HepG2 (cell line): ENCODE measurements at regions not wholly inside any gene's neighbourhood (a gene's known extent, or its start where the extent isn't known, plus 50 kb on each side); places are given as distances from the start of the nearest gene placed in this dataset.
A peak's percentile ranks its signal among the peaks of the same experiment; 100 is the strongest.

Experiments
- ATAC-seq: fragments of 200-7000 bp; cut with Tn5 transposase; 3 replicates; pipeline ENCODE4 v1.9.1; 2020; ENCODE audit warnings: mild to moderate bottlenecking, moderate library complexity
- BruUV-seq: library from RNA; stranded (reverse); fragments of 400-500 nt; replicated peaks from 2 replicates; lab custom pipeline; 2021; lab: Mats Ljungman, UMichigan
- CTCF ChIA-PET: fragments of 300-600 bp; formaldehyde crosslinking; extraction: SDS; loops from one replicate; lab custom pipeline; 2021; ENCODE audit warnings: low total read pairs, inconsistent platforms, low intra/inter-chr PET ratio; lab: Yijun Ruan, JAX
- POLR2A ChIA-PET: fragments of 350-600 bp; sonication (Branson Sonifier 250); formaldehyde crosslinking; loops from one replicate; lab custom pipeline; 2020; ENCODE audit warnings: antibody characterized with exemption, inconsistent platforms; lab: Yijun Ruan, JAX
- DNase-seq: peaks from one replicate; pipeline ENCODE4 v3.0.0-alpha.2; 2015; ENCODE audit warnings: low spot score
- FAIRE-seq: peaks from 3 replicates; lab custom pipeline; 2011; peaks lifted over from hg19 to GRCh38; lab: Jason Lieb, UNC
- H2AFZ ChIP-seq: one replicate; pipeline ENCODE4 v1.6.1; 2011; ENCODE audit warnings: low read length, inconsistent platforms
- H3K27ac ChIP-seq: fragments of 300-600 bp; 3 replicates; pipeline ENCODE4 v1.8.0; 2011; ENCODE audit warnings: mixed run types, mild to moderate bottlenecking, mixed read lengths, low read length, inconsistent platforms; ENCODE audit not compliant: insufficient read depth; ENCODE audit errors: extremely low read length
- H3K27me3 ChIP-seq, 2 experiments: fragments of 200-600 bp in 1 of 2; 2 replicates in 1 of 2; 3 replicates in 1 of 2; pipeline versions ENCODE4 v1.6.0 to v1.8.0; 2011; ENCODE audit warnings: low read length in 2 of 2, mild to moderate bottlenecking in 2 of 2, moderate library complexity in 2 of 2, inconsistent platforms in 1 of 2; ENCODE audit not compliant: insufficient read depth in 2 of 2, control insufficient read depth in 1 of 2
- H3K36me3 ChIP-seq, 2 experiments: fragments of 200-600 bp in 1 of 2; replicated peaks in 1 of 2; 2 replicates in 1 of 2; 3 replicates in 1 of 2; pipeline versions ENCODE4 v1.5.1 to v1.8.0; 2011; ENCODE audit warnings: low read length in 2 of 2, inconsistent platforms in 1 of 2; ENCODE audit not compliant: insufficient read depth in 2 of 2, control insufficient read depth in 1 of 2
- H3K4me1 ChIP-seq: 2 replicates; pipeline ENCODE4 v1.5.1; 2012; ENCODE audit warnings: low read length, inconsistent platforms; ENCODE audit not compliant: insufficient read depth
- H3K4me2 ChIP-seq: 2 replicates; pipeline ENCODE4 v1.6.0; 2011; ENCODE audit warnings: low read depth, low read length, inconsistent platforms
- H3K4me3 ChIP-seq, 3 experiments: fragments of 200-600 bp in 1 of 3; sonication (generic), shearing (Covaris generic) in 1 of 3; replicated peaks in 1 of 3; 2 replicates each; pipeline ENCODE4 v1.5.1; 2011 to 2016; ENCODE audit warnings: low read length in 3 of 3, inconsistent platforms in 2 of 3, low read depth in 2 of 3, mild to moderate bottlenecking in 2 of 3, control low read depth in 1 of 3, mixed read lengths in 1 of 3; ENCODE audit not compliant: insufficient read depth in 1 of 3
- H3K79me2 ChIP-seq: one replicate; pipeline ENCODE4 v1.6.1; 2011; ENCODE audit warnings: low read length, inconsistent platforms; ENCODE audit not compliant: insufficient read depth
- H3K9ac ChIP-seq: 2 replicates; pipeline ENCODE4 v1.6.0; 2011; ENCODE audit warnings: mild to moderate bottlenecking, low read depth, low read length, inconsistent platforms; ENCODE audit not compliant: insufficient read depth
- H3K9me3 ChIP-seq: 2 replicates; pipeline ENCODE4 v1.5.1; 2012; ENCODE audit warnings: mild to moderate bottlenecking, low read length
- H4K20me1 ChIP-seq: 2 replicates; pipeline ENCODE4 v1.6.0; 2011; ENCODE audit warnings: inconsistent platforms, mild to moderate bottlenecking, low read length, moderate library complexity; ENCODE audit not compliant: insufficient read depth
- ATF4 ChIP-seq, 2 experiments: fragments of 450-650 bp in 1 of 2; sonication (generic) in 1 of 2; formaldehyde crosslinking; IDR thresholded peaks; 2 replicates each; pipeline versions ENCODE4 v1.5.0 to v1.8.0; 2020 to 2022; ENCODE audit warnings: mild to moderate bottlenecking in 1 of 2, missing genetic modification reagents in 1 of 2
- CCAR2 ChIP-seq: fragments of 200-400 bp; formaldehyde crosslinking; optimal IDR thresholded peaks from 2 replicates; pipeline ENCODE3; 2018; ENCODE audit warnings: low read depth, mild to moderate bottlenecking, low read length, moderate library complexity
- GFI1 ChIP-seq: sonication (generic); formaldehyde crosslinking; IDR thresholded peaks from 2 replicates; pipeline ENCODE4 v1.5.0; 2020; ENCODE audit warnings: missing genetic modification reagents, mild to moderate bottlenecking, borderline replicate concordance
- KAT8 ChIP-seq: IDR thresholded peaks from 2 replicates; pipeline ENCODE4 v1.6.1; 2016; ENCODE audit warnings: missing genetic modification reagents, missing compliant biosample characterization
- KLF15 ChIP-seq: sonication (generic); formaldehyde crosslinking; IDR thresholded peaks from 2 replicates; pipeline ENCODE4 v1.8.1; 2023; ENCODE audit warnings: borderline replicate concordance, mild to moderate bottlenecking, inconsistent platforms, missing genetic modification reagents, mixed read lengths
- MAFK ChIP-seq, 2 experiments: IDR thresholded peaks in 1 of 2; conservative IDR thresholded peaks in 1 of 2; 2 replicates each; pipeline ENCODE4 v1.6.1; 2011; ENCODE audit warnings: improper control_type of control experiment in 2 of 2, low read length in 2 of 2
- NCOA1 ChIP-seq: sonication (generic); formaldehyde crosslinking; IDR thresholded peaks from 2 replicates; pipeline ENCODE4 v1.9.0; 2021; ENCODE audit warnings: missing genetic modification reagents
- SNAPC4 ChIP-seq: sonication (generic); formaldehyde crosslinking; IDR thresholded peaks from 2 replicates; pipeline ENCODE4 v1.4.0; 2020; ENCODE audit warnings: mild to moderate bottlenecking, missing genetic modification reagents
- ZFP41 ChIP-seq: sonication (generic); formaldehyde crosslinking; IDR thresholded peaks from 2 replicates; pipeline ENCODE4 v1.4.0; 2020; ENCODE audit warnings: mild to moderate bottlenecking, missing genetic modification reagents, borderline replicate concordance
- ZNF569 ChIP-seq: sonication (generic); formaldehyde crosslinking; IDR thresholded peaks from 2 replicates; pipeline ENCODE4 v1.5.0; 2020; ENCODE audit warnings: mild to moderate bottlenecking, missing genetic modification reagents, moderate library complexity, borderline replicate concordance
- ZNF652 ChIP-seq: IDR thresholded peaks from 2 replicates; pipeline ENCODE4 v1.6.1; 2016; ENCODE audit warnings: low read depth, borderline replicate concordance
- ZNF737 ChIP-seq: sonication (generic); formaldehyde crosslinking; IDR thresholded peaks from 2 replicates; pipeline ENCODE4 v1.5.0; 2020; ENCODE audit warnings: missing genetic modification reagents, mild to moderate bottlenecking, borderline replicate concordance
- WGBS: methylation state at CpG from one replicate; pipeline ENCODE4 v1.1.6; 2017; ENCODE audit warnings: low lambda C conversion rate; 5-methylcytosine and 5-hydroxymethylcytosine counted together
- in situ Hi-C: cut with HindIII; loops from 2 replicates; pipeline ENCODE4 v1.10.0; 2017; ENCODE audit warnings: low pct_unique_long_range_greater_than_20kb; ENCODE audit not compliant: extremely low pct_ligation_motif_present
- intact Hi-C: fragments of 100-400 bp; cut with micrococcal nuclease; formaldehyde crosslinking; loops from one replicate; pipeline ENCODE4 v1.10.0; 2022; ENCODE audit not compliant: unreplicated experiment

GRCh38 chr15:69557020-69557706 lies 104.5 kb downstream of the RPLP1 start (continued):
- TF ChIP-seq MAFK (conservative IDR thresholded peaks at IDR 0.05 in 1 of 2, IDR thresholded peaks at IDR 0.05 in 1 of 2; ENCODE audit: low read length in 2 of 2) (no peak), NCOA1 (CRISPR knock-in tag) (no peak), ZNF569 (CRISPR knock-in tag) (no peak), CCAR2 (no peak)

GRCh38 chr15:69557707-69558409 lies 105.2 kb downstream of the RPLP1 start:
- Histone ChIP-seq H3K27ac (no peak overlapping the region), H2AFZ (no peak overlapping the region), H3K4me1 (peaks cover 54% of the 10 kb centered on the region), H3K9me3 (peaks cover under 1% of the 10 kb centered on the region; the same call in 1 of the 2 replicates), H3K36me3 (no peaks in the 10 kb centered on the region), H3K9ac (no peak overlapping the region), H3K4me2 (peak overlapping the region; percentile 21), H3K27me3 (peaks cover 1 to 90% of the 10 kb centered on the region in 2 experiments; a peak in 4 of 5 replicates), H3K4me3 (peak overlapping the region in 1 of 3 experiments; percentile 4; a peak in 1 of 6 replicates), H3K79me2 (no peaks in the 10 kb centered on the region), H4K20me1 (peaks cover 17% of the 10 kb centered on the region)
- DNase-seq (no peak), FAIRE-seq (no peak), ATAC-seq (no peak)
- in situ Hi-C loops (no loop called here), intact Hi-C loops (no loop called here)
- WGBS, result 10% methylated on average over 2 of the region's 2 CpGs
- POLR2A ChIA-PET, result interaction anchor here (0.9 to 1.4 kb wide), 2 partner anchors 30 to 37 kb away, joined by 3 read pairs; no protein-coding TSS in a partner anchor
- BruUV-seq, result no TSS peak
- CTCF ChIA-PET, result no interaction called here
- TF ChIP-seq KAT8 (CRISPR knock-in tag) (no peak), KLF15 (CRISPR knock-in tag) (no peak), GFI1 (CRISPR knock-in tag) (no peak), ATF4 (CRISPR knock-in tag; IDR thresholded peaks at IDR 0.05) (0 out of 4 replicates have a peak, but pooled peaks of 1 of the 2 experiments have one; percentile 18), ZNF737 (no peak), ZFP41 (CRISPR knock-in tag) (no peak), ZNF652 (peak; percentile 79), SNAPC4 (CRISPR knock-in tag) (no peak)
